Lower lobe of right lung (tissue), 2 donors: ENCODE measurements at regions not wholly inside any gene's neighbourhood (a gene's known extent, or its start where the extent isn't known, plus 50 kb on each side); places are given as distances from the start of the nearest gene placed in this dataset.

Experiments
- ATAC-seq, 2 donors: fragments of 200-7000 bp; cut with Tn5 transposase; one replicate each; pipeline ENCODE4 v1.9.1; 2020 to 2022; ENCODE audit warnings: mild to moderate bottlenecking in 2 of 2, moderate library complexity in 2 of 2
- DNase-seq: peaks from one replicate; pipeline ENCODE4 v3.0.0-alpha.2; 2020
- H3K27ac ChIP-seq: fragments of 200-600 bp; one replicate; pipeline ENCODE4 v1.8.0; 2022
- H3K27me3 ChIP-seq: fragments of 200-600 bp; one replicate; pipeline ENCODE4 v1.8.0; 2022; ENCODE audit warnings: low read depth
- H3K36me3 ChIP-seq: fragments of 200-600 bp; one replicate; pipeline ENCODE4 v1.8.0; 2022; ENCODE audit warnings: mild to moderate bottlenecking
- H3K4me1 ChIP-seq: fragments of 200-600 bp; one replicate; pipeline ENCODE4 v1.8.0; 2022
- H3K4me3 ChIP-seq: fragments of 200-600 bp; one replicate; pipeline ENCODE4 v1.8.0; 2022; ENCODE audit warnings: mild to moderate bottlenecking
- H3K9me3 ChIP-seq: fragments of 200-600 bp; one replicate; pipeline ENCODE4 v1.8.0; 2022
- intact Hi-C: fragments of 100-400 bp; cut with DNase I; formaldehyde crosslinking; loops from one replicate; pipeline ENCODE4 v1.11.0; 2022
- TF ChIP-seq, protein P1 (sequence below): fragments of 200-600 bp; IDR thresholded peaks from one replicate; pipeline ENCODE4 v1.8.0; 2022; ENCODE audit warnings: antibody characterized with exemption, mild to moderate bottlenecking
- donor health status: DM: no; HTN: yes; CAD: no; lungs with severe emphysema.

DNA sequence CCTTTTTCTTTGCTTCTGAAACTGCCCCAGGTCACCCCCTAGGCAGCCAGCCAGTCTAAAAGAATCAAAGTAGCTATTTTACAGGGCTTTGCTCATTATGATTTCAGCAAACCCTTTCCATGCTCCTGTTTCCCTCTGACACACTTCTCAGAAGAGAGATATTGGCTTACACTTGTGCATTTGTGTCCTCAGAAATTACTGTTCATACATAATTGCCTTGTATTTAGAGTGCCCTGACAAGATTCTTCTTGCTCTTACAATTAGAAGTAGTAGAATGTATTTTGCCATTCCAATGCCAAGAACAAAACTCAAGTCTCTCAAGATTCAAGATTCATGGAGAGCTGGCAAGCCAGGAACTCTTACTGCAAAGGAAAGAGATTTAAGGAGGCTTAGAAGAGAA lies 531.0 kb upstream of the ZFP42 start:
- ATAC-seq: peak in 1 of 2 donors; percentile 65
- H3K36me3 ChIP-seq: no peaks in the 10 kb centered on the region
- H3K27ac ChIP-seq: no peak overlapping the region
- intact Hi-C loops: no loop called here
- no peak overlapping the region for H3K4me3 ChIP-seq
- TF ChIP-seq, protein P1, sequence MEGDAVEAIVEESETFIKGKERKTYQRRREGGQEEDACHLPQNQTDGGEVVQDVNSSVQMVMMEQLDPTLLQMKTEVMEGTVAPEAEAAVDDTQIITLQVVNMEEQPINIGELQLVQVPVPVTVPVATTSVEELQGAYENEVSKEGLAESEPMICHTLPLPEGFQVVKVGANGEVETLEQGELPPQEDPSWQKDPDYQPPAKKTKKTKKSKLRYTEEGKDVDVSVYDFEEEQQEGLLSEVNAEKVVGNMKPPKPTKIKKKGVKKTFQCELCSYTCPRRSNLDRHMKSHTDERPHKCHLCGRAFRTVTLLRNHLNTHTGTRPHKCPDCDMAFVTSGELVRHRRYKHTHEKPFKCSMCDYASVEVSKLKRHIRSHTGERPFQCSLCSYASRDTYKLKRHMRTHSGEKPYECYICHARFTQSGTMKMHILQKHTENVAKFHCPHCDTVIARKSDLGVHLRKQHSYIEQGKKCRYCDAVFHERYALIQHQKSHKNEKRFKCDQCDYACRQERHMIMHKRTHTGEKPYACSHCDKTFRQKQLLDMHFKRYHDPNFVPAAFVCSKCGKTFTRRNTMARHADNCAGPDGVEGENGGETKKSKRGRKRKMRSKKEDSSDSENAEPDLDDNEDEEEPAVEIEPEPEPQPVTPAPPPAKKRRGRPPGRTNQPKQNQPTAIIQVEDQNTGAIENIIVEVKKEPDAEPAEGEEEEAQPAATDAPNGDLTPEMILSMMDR: no peak
- H3K27me3 ChIP-seq: no peaks in the 10 kb centered on the region
- no peaks in the 10 kb centered on the region for H3K4me1 ChIP-seq
- no peak for DNase-seq
- no peaks in the 10 kb centered on the region for H3K9me3 ChIP-seq

DNA sequence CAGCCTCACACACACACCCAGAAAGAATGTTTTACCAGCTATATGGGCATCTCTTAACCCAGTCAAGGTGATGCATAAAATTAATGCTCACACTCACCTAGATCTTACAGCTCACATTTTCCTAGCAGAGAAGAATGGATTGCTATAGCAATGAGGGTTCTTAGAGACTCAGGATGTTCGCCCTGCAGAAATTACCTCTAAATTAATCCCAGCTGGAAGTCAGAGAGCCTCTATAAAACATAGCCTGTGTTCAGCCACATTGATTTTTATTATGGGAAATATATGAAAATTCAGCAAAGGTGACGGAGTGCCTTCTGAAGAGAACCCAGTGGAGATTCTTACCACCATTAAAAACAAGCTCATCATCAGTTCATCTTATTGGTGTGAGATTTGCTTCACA lies 528.3 kb upstream of the ZFP42 start:
- no peaks in the 10 kb centered on the region for H3K9me3 ChIP-seq
- no peaks in the 10 kb centered on the region for H3K27me3 ChIP-seq
- DNase-seq (no peak), ATAC-seq (no peak)
- H3K27ac ChIP-seq: no peak overlapping the region
- no peaks in the 10 kb centered on the region for H3K36me3 ChIP-seq
- H3K4me3 ChIP-seq: no peak overlapping the region
- intact Hi-C loops: no loop called here
- TF ChIP-seq, protein P1: no peak
- H3K4me1 ChIP-seq: no peaks in the 10 kb centered on the region

DNA sequence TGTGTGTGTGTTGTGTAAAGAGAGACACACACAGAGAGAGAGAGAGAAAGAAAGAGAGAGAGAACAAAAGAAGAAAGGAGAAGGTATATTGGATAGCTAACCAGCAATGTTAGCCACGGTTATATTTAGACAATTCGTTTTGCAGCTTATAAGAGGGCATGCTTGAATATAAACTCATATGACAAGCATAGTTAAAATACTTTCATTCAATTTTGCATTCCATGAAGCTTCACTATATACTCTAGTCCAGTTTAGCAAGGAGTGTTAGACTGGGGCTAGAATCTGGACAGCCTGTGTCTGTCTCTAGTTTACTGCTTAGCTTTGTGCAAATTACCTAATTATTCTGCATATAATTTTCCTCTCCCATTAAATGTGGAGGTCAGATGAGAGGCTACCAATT lies 525.9 kb upstream of the ZFP42 start:
- Histone ChIP-seq H3K36me3 (no peaks in the 10 kb centered on the region), H3K27ac (no peak overlapping the region), H3K4me3 (no peak overlapping the region), H3K9me3 (no peaks in the 10 kb centered on the region), H3K4me1 (no peaks in the 10 kb centered on the region), H3K27me3 (no peaks in the 10 kb centered on the region)
- DNase-seq (no peak), ATAC-seq (no peak)
- intact Hi-C loops: no loop called here
- TF ChIP-seq, protein P1: no peak

DNA sequence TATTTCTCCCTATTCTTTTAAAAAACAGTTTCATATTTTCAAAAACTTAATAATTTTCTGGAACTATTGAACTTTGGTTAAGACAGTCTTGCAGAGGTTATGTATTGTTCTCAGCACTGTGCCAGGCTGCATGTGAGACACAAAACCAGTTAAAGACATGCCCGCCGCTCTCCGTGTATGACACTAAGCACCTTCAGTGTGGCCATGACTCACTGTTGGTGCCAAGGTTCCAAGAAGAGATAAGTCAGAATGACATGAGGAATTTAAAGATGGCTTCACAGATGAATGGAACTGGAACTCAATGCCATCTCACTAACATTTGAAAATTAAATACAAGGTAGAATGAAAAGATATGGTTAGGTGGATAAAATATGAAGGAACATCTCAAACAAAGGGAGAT lies 525.5 kb upstream of the ZFP42 start:
- TF ChIP-seq, protein P1: no peak
- intact Hi-C loops: no loop called here

DNA sequence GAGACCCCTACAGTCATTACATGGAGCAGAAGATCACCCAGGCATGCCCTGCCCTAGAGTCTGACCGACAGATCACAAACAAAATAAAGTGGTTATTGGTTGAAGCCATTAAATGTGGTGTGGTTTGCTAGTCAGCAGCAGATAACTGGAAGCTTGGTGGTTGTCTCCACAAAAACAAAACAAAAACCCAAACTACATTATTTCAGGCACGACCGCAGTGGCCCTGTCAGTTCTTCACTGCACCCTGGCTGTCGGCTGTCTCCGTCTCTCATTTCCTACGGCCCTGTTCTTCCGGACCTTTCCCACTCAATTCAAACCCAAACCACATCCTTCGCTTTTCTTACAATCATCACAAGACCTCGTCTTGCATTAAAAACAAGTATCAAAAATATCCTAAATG lies 521.3 kb upstream of the ZFP42 start:
- Histone ChIP-seq H3K9me3 (no peaks in the 10 kb centered on the region), H3K27ac (no peak overlapping the region), H3K4me3 (no peak overlapping the region), H3K36me3 (no peaks in the 10 kb centered on the region), H3K27me3 (no peaks in the 10 kb centered on the region), H3K4me1 (peaks cover under 1% of the 10 kb centered on the region)
- TF ChIP-seq, protein P1: no peak
- intact Hi-C loops: no loop called here
- no peak for DNase-seq
- no peak for ATAC-seq

More for the DNA sequence above, 525.5 kb upstream of the ZFP42 start:
- Histone ChIP-seq H3K27ac (no peak overlapping the region), H3K4me1 (no peaks in the 10 kb centered on the region), H3K9me3 (no peaks in the 10 kb centered on the region), H3K27me3 (no peaks in the 10 kb centered on the region), H3K4me3 (no peak overlapping the region), H3K36me3 (no peaks in the 10 kb centered on the region)
- DNase-seq (no peak), ATAC-seq (no peak)

DNA sequence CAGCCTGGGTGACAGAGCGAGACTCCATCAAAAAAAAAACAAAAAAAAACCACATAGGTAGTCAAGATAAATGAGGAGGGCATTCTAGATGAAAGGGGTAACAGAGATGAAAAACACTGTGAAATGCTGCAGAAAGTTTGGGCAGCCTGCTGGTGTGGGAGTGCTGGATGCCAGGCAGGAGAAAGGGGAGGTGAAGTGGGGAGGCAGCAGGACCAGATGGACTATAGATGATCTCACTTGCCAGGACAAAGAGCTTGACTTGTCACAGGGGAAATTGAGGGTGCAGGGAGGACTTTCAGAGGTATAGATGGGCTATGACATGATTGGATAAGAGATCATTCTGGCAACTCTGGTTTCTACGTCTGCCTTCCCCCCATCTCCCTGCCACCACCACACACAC lies 519.7 kb upstream of the ZFP42 start:
- Histone ChIP-seq H3K27ac (no peak overlapping the region), H3K36me3 (no peaks in the 10 kb centered on the region), H3K4me3 (no peak overlapping the region), H3K4me1 (peaks cover 13% of the 10 kb centered on the region), H3K9me3 (no peaks in the 10 kb centered on the region), H3K27me3 (no peaks in the 10 kb centered on the region)
- DNase-seq (no peak), ATAC-seq (no peak)
- intact Hi-C loops: no loop called here
- TF ChIP-seq, protein P1: no peak
